ENCODE measurements at regions not wholly inside any gene's neighbourhood (a gene's known extent, or its start where the extent isn't known, plus 50 kb on each side); places are given as distances from the start of the nearest gene placed in this dataset.

DNA sequence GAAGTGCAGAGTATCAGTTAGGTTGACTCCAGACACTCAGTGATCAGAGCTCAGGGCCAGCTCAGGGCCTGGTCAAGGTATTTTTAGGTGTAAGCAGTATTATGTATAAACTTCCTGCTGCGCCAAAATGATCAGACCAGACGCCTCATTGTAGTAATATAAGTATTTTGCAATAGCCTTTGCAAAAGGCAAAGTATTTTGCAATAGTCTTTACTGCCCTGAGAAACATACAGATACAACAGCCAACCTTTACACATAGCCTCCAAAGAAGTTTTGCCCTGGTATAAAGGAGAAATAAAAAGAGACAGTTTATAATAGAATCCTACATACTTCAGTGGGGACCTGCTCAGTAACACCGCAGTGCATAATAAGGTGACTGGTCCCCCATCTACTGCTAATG, 333.0 kb upstream of the EEF2KMT start:
- no peak for TF ChIP-seq HDGF (IDR thresholded peaks at IDR 0.05; ENCODE audit: borderline replicate concordance)
- no peak for TF ChIP-seq TARDBP (IDR thresholded peaks at IDR 0.05)
- TF ChIP-seq NFRKB (IDR thresholded peaks at IDR 0.05), result no peak
- TF ChIP-seq FOXK2 (IDR thresholded peaks at IDR 0.05), result no peak
- TF ChIP-seq FOXM1 (IDR thresholded peaks at IDR 0.05; ENCODE audit: borderline replicate concordance), result no peak
